HG02852 (cell line): ENCODE measurements at regions not wholly inside any gene's neighbourhood (a gene's known extent, or its start where the extent isn't known, plus 50 kb on each side); places are given as distances from the start of the nearest gene placed in this dataset.
"Not testable (repeated sequence)": the region's sequence is repeated elsewhere in the genome, so short reads cannot be mapped to it uniquely, and the experiment has no call there.

Experiments used
- ATAC-seq: cut with Tn5 transposase; IDR thresholded peaks from one replicate; pipeline ENCODE4 v1.9.1; 2021; ENCODE audit warnings: mild to moderate bottlenecking, moderate library complexity; ENCODE audit not compliant: unreplicated experiment

GRCh38 chr15:24832282-24832681 is 122.5 kb upstream of the SNRPN start:
- ATAC-seq = no peak

DNA sequence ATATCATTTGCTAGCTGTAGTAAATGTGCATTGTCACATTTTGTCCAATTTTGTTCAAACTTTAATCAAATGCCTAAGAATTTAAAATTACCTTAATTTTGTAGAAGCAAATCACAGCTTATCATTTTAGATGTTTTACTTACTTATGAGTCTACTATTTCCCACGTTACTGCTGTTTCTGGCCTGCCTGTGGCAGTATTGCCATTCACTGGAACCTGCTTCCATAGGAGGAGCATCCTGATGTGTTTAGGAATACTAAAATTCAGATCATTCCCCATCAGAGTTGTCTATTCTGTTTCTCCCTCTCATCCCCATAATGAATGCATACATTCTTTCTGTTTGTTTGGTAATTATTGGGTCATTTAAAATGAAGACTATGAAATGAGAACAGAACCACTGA is 119.5 kb upstream of the SNRPN start:
- no peak for ATAC-seq

- ATAC-seq = no peak
Observed at GRCh38 chr15:24848050-24848449, 106.7 kb upstream of the SNRPN start.

GRCh38 chr15:24856397-24857390 is 98.1 kb upstream of the SNRPN start:
- no peak for ATAC-seq

GRCh38 chr15:24857763-24858162 is 97.0 kb upstream of the SNRPN start:
- ATAC-seq = no peak

DNA sequence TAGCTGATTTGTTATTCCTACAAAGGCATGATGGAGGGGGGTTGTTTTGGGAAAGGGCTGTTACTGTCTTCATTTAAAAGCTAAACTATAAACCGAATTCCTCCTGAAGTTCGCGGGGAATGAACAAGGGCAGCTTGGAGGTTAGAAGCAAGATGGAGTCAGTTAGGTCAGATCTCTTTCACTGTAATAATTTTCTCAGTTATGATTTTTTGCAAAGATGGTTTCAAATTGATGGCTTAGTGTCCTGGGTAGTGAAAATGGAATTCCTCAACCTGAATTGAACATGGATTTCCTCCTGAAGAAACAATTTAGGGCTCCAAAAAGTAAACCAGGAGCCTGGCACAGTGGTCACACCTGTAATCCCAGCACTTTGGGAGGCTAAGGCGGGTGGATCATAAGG is 96.6 kb upstream of the SNRPN start:
- ATAC-seq = not testable (repeated sequence)

DNA sequence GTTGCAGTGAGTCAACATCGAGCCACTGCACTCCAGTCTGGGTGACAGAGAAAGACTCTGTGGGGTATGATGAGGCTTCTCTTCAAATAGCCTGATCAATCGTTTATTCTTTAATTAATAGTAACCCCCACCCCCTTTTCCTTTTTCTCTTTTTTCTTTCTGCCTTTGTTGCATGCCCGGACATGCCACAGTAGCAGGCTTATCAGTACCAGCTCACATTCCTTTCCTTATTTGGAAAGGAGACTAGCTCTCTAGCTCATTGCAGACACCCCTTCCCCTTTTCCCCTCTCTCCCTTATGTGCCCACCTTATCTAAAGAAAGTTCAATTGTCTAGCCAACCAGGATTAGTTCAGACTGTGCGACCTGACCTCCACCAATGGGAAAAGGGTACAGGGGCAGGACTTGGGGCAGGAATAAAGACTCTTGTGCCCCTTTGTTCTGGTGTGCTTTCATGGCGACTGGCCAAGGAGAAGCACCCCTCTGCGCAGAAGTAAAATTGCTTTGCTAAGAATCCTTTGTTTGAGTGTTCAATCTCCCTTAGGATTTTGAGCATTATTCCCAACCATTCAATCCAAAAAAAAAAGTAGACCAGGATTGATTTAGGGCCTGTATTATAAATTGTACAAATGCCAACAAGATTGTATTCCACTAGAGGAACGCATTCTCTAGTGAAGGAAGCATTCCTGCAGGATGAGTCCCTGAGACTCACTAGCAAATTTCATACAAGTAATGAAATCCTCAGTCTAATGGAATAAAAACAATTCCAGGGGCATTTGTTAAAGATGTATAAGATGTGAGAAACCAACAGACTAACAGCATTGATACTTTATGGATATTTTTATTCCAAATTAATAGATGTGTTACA is 95.8 kb upstream of the SNRPN start:
- no peak for ATAC-seq

DNA sequence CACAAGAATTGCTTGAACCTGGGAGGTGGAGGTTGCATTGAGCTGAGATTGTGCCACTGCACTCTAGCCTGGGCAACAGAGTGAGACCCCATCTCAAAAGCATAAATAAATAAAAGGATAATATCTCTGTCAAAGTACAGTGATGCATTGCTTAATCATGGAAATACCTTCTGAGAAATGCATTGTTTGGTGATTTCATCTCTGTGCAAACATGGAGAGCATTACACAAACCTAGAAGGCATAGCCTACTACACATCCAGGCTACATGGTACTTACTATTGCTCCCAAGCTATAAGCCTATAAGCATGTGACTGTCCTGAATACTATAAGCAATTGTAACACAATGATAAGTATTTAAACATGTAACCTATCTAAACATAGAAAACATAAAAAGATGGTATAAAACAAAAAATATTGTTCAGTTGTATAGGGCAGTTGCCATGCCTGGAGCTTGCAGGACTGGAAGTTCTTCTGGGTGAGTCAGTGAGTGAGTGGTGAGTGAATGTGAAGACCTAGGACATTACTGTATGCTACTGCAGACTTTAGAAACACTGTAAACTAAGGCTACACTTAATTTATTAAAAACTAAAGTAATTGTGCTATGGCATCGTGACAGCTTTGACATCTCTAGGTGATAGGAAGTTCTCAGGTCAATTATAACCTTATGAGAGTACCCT is 93.6 kb upstream of the SNRPN start:
- no peak for ATAC-seq

DNA sequence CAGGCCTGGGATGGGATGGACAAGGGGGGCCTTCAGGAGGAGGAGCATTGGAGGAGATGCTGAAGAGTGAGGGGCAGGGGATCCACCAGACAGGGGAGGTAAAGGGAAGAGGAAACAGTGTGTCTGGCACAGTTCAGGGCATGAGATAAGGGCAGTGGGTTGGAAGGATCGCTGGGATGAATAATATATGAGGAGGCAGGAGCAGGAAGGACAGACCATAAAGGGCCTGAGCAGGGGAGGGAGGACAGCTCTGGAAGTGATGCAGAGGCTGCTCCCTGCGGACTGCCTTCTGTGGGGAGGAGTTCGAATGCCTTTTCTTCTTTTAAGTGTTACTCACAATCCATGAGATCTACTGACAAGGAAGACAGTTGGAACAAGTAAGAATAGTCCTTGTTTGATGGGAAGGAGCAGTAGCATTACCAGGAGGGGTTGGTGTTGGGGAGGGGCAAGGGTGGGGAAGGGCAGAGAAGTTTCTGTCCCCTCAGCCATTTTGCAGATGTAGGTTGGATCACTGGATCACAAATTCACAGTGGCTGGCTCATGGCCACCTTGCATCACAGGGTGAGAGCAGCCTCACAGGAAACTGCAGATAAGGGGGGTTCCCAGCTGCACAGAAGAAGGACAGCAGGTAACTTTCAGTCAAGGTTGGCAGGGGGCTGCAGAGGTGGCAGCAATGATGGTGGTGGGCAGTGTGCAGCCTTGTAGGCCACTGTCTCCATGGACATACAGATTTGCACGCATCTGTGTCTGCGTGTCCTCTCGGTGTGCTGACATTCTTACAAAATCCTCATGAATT is 91.9 kb upstream of the SNRPN start:
- ATAC-seq = no peak

DNA sequence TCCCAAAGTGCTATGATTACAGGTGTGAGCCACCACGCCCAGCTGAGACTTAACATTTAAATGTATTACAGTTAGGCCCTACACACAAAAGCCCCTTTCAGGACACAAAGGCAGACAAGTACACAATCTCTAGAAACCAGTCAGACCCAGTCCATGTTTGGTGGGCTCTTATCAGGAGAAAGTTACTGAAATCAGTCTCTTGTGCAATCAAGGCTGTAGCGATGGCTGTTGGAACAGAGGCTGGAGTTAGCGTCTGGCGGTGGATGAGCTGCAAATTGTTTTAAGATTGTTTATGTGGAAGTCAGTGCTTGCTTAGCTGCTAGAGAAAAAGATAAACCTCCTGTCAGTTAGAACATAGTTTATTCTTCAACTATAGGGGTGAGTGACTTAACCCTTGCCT is 89.5 kb upstream of the SNRPN start:
- ATAC-seq = no peak

- no peak for ATAC-seq
Observed at GRCh38 chr15:24877174-24877573, 77.6 kb upstream of the SNRPN start.

GRCh38 chr15:24878153-24878552 is 76.6 kb upstream of the SNRPN start:
- ATAC-seq = no peak

GRCh38 chr15:24879492-24879891 is 75.3 kb upstream of the SNRPN start:
- no peak for ATAC-seq

- no peak for ATAC-seq
Observed at GRCh38 chr15:24880663-24881062, 74.1 kb upstream of the SNRPN start.

DNA sequence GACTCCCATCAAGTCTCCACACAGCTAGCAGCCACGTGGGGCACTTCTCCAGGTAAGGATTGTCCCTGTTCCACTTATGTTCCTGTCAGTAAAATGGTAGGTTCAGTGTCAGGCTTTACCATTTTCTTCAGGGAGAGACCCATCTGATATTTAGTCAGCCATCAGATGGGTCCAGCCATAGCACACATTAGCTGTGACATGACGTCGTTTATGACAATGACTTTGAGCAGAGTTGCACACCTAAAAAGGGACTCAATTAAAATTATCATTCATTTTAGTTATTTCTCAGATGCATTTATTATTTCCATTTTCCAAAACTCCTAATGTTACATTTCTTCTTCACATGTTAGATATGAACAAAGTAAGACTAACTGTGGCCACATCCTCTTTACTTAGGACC is 68.2 kb upstream of the SNRPN start:
- no peak for ATAC-seq

- ATAC-seq = no peak
Observed at GRCh38 chr15:24898715-24899272, 56.0 kb upstream of the SNRPN start.

DNA sequence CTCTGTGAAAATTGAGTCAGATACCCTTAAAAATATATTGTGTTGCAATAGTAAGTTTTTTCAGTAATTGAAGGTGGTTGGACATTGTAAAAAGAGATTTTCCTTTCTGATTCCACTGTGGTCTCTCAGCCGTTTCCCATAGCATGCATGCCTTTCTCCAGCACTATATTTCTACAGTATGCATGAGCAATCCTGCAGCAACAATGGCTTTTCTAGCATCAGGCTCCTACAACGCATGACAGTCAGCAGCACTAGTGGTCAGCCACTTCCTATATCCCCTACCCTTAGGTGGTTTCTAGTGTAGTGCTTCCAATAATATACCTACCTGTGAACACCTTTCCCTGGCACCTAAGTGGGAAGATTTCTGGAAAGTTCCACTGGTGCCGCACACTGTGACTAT is 55.4 kb upstream of the SNRPN start:
- no peak for ATAC-seq

DNA sequence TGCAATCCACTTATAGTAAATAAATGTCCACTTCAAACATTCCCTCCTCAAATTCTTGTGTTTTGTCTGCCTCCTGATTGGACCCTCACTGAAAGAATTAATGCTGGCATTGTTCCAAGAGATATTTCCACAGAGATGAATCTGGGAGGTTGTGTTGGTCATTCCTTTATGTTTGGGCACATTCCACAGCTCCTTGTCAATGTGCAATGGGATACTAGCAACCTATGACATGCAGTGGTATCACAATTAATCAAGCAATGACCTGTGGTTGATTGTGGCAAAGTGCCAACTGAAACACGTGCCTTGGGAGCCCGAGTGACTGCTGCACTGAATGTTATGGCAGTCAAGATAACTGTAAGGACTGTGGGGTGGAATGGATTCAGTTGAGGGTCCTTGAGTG is 55.0 kb upstream of the SNRPN start:
- ATAC-seq = no peak

GRCh38 chr15:24901409-24901808 is 53.4 kb upstream of the SNRPN start:
- ATAC-seq = no peak
